ENCODE measurements at regions not wholly inside any gene's neighbourhood (a gene's known extent, or its start where the extent isn't known, plus 50 kb on each side); places are given as distances from the start of the nearest gene placed in this dataset.

- POLR2A ChIA-PET (ENCODE audit: low non-redundant PET), result no interaction called here
- TF ChIP-seq, protein P1, sequence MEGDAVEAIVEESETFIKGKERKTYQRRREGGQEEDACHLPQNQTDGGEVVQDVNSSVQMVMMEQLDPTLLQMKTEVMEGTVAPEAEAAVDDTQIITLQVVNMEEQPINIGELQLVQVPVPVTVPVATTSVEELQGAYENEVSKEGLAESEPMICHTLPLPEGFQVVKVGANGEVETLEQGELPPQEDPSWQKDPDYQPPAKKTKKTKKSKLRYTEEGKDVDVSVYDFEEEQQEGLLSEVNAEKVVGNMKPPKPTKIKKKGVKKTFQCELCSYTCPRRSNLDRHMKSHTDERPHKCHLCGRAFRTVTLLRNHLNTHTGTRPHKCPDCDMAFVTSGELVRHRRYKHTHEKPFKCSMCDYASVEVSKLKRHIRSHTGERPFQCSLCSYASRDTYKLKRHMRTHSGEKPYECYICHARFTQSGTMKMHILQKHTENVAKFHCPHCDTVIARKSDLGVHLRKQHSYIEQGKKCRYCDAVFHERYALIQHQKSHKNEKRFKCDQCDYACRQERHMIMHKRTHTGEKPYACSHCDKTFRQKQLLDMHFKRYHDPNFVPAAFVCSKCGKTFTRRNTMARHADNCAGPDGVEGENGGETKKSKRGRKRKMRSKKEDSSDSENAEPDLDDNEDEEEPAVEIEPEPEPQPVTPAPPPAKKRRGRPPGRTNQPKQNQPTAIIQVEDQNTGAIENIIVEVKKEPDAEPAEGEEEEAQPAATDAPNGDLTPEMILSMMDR (conservative IDR thresholded peaks at IDR 0.05; ENCODE audit: low read depth), result no peak
- DNase-seq (ENCODE audit: low spot score), result no peak
- CTCF ChIA-PET, result interaction anchor here (0.6 kb wide), 2 partner anchors 33 to 112 kb away, joined by 3 read pairs; no protein-coding TSS in a partner anchor
- no peak overlapping the region for H3K27ac ChIP-seq
These were observed 91.1 kb upstream of the RGMA start for GRCh38 chr15:93180128-93180527.

GRCh38 chr15:93179700-93180102 is 90.7 kb upstream of the RGMA start:
- ChIA-PET CTCF (interaction anchor here (0.6 kb wide), 2 partner anchors 34 to 112 kb away, joined by 3 read pairs; no protein-coding TSS in a partner anchor), POLR2A (ENCODE audit: low non-redundant PET) (no interaction called here)
- no peak for DNase-seq (ENCODE audit: low spot score)
- TF ChIP-seq, protein P1 (conservative IDR thresholded peaks at IDR 0.05; ENCODE audit: low read depth), result no peak
- H3K27ac ChIP-seq, result no peak overlapping the region

DNA sequence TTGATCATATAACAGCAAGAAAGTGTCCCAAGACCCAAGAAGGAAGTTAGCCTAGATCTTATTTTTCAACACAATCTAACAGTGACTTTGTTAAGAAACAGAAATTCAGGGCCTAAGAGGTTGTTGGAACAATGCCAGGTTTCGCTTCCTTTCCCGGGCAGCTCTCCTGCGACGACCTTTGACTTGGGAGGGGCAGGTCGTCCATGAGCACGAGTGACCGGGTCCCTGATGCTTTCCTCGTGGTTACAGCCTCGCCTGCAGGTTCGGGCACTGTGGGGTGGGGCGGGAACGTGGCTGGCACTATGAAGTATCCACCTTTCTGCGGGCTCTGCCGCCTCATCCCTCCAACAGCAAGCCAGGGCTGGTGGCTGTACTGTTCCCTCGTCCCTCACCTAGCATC is 90.1 kb upstream of the RGMA start:
- ChIA-PET POLR2A (ENCODE audit: low non-redundant PET) (no interaction called here), CTCF (interaction anchor here (0.6 kb wide), 1 partner anchor 406 kb away, joined by 3 read pairs; no protein-coding TSS in a partner anchor)
- H3K27ac ChIP-seq, result no peak overlapping the region
- DNase-seq (ENCODE audit: low spot score), result no peak
- TF ChIP-seq, protein P1 (conservative IDR thresholded peaks at IDR 0.05; ENCODE audit: low read depth), result no peak

- TF ChIP-seq, protein P1 (conservative IDR thresholded peaks at IDR 0.05; ENCODE audit: low read depth), result no peak
- CTCF ChIA-PET, result interaction anchor here (0.6 kb wide), 1 partner anchor 405 kb away, joined by 3 read pairs; no protein-coding TSS in a partner anchor
- H3K27ac ChIP-seq, result no peak overlapping the region
- POLR2A ChIA-PET (ENCODE audit: low non-redundant PET), result no interaction called here
- no peak for DNase-seq (ENCODE audit: low spot score)
These were observed 89.4 kb upstream of the RGMA start for GRCh38 chr15:93178371-93178770.

GRCh38 chr15:93176065-93176464 is 87.1 kb upstream of the RGMA start:
- DNase-seq (ENCODE audit: low spot score), result no peak
- TF ChIP-seq, protein P1 (conservative IDR thresholded peaks at IDR 0.05; ENCODE audit: low read depth), result no peak
- ChIA-PET CTCF (interaction anchor here (0.6 kb wide), 1 partner anchor 86 kb away, joined by 4 read pairs; no protein-coding TSS in a partner anchor), POLR2A (ENCODE audit: low non-redundant PET) (no interaction called here)
- H3K27ac ChIP-seq, result no peak overlapping the region

- TF ChIP-seq, protein P1 (conservative IDR thresholded peaks at IDR 0.05; ENCODE audit: low read depth), result no peak
- ChIA-PET POLR2A (ENCODE audit: low non-redundant PET) (no interaction called here), CTCF (no interaction called here)
- no peak for DNase-seq (ENCODE audit: low spot score)
- no peak overlapping the region for H3K27ac ChIP-seq
These were observed 85.8 kb upstream of the RGMA start for GRCh38 chr15:93174836-93175235.

All from RWPE1 (cell line).